NCI-H1105 (cell line): ENCODE measurements at regions not wholly inside any gene's neighbourhood (a gene's known extent, or its start where the extent isn't known, plus 50 kb on each side); places are given as distances from the start of the nearest gene placed in this dataset.
"Not testable (repeated sequence)": the region's sequence is repeated elsewhere in the genome, so short reads cannot be mapped to it uniquely, and the experiment has no call there.

ENCODE experiments used
- DNase-seq: peaks from one replicate; lab custom pipeline; 2025; lab: John Stamatoyannopoulos, UW

DNA sequence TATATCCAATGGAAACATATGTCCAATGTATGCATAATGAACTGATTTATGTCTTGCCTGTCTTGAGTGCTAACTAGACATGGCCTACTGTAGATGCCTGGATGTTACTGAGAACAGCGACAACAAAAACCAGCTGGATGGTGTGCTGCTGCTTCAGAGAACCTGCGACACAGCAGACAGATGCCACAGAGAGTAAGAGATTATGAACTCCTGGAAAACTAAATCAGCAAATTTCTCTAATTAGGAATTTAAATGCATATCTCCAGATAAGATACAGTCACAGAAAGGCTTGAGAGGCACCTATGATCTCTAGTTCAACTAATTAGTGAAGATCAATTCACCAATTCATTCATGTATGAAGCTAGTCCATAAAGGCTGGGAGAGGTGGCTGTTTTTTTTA, 1508.0 kb upstream of the TENM4 start:
- DNase-seq = no peak

DNA sequence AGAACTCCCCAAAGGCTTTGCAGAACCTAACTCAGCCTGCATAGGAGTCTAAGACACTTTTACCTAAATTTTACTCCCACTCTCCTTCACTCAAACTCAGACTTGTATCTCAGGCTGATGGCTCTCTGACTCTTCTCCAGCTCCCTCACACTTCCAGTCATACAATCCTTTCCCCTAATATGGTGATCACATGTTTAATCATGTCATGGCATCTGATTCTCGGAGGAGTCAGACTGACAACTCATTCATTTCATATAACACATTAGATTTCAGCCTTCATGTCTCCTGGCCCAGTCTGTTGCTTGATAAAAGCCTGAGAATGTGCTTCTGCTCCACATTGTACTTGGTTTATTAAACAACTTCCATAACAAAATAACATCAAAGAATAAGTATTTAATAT, 1503.9 kb upstream of the TENM4 start:
- DNase-seq = no peak

DNA sequence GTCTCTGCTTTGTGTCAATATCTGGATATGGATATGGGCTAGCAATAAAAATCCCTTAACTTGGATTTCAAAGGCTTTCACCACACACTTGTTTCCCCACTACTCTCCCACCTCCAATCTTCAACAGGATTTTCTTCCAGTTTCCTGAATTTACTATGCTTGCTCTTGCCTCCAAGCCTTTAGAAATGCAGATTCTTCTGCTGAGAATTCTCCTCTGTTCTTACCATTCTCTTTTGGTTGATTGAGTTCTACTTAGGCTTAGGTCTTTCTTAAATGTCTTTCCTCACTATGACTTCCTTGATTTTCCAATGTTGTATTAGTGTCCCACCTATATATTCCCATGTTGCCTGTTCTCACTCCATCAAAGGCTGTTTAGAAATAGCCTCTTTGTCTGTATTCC, 1502.4 kb upstream of the TENM4 start:
- DNase-seq = no peak

DNA sequence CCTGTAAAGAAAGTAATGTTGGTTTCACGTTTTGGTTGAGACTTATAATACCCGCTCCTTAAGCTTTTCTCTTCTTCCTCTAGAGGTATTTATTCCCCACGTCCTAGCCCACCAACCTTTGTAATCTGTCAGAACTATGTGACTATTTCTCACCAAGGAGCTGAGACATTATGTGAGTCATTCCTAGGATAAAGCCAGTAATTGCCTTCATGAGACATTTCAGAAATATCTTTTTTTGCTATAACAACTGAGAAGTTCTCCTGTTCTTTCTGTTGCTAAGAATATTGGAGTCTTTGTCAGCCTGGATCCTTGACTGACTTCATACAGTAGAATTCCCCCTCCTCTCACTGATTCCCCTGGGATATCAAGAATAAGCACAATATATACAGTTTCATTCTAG, 1497.0 kb upstream of the TENM4 start:
- DNase-seq = no peak

DNA sequence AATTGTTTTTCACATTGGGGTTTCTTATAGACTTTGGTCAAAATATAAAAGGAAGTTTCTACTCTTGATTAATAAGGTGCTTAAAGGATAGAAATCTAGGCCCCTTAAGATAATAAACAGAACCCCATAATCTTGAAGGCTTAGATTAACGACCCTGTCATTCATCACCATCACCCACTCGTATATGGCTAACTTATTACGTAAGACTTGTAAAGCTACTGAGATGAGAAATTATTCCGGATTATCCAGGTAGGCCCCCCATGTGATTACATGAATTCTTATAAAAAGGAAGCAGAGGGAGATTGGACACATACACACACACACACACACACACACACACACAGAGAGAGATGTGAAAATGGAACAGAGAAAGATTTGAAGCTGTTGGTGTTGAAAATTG, 1489.2 kb upstream of the TENM4 start:
- no peak for DNase-seq

DNA sequence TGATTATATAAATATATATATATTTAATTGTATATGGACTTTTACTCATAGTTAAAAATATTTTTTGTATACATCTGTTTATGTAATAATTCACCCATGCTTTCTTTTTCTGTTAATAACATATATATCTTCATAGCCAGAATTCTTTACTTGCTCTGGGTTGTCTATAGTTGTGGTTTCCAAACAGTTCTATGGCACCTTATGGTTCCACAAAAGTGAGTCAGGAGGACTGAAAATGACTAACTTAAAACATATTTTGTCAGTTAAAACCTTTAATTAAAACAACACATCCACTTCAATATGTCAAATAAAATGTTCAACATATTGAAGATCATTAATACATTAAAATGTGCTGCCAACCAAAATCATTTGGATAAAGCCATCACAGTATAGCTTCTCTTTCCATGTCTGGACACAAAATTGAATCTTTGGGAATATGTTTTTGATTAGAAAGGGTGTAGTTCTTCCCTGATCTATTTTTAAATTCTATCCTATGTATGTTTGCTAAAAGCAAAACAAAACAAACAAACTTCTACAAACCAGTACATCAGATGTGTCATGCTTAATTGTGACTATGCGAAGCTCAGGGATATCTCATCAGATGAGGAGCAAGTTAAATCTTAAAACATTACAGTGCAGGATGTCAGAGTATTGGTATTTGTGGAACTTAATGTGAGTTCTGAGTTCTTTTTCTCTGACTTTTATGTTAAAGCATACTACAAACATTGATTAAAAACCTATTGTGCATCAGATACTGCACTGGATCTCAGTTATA, 1488.4 kb upstream of the TENM4 start:
- DNase-seq = no peak

DNA sequence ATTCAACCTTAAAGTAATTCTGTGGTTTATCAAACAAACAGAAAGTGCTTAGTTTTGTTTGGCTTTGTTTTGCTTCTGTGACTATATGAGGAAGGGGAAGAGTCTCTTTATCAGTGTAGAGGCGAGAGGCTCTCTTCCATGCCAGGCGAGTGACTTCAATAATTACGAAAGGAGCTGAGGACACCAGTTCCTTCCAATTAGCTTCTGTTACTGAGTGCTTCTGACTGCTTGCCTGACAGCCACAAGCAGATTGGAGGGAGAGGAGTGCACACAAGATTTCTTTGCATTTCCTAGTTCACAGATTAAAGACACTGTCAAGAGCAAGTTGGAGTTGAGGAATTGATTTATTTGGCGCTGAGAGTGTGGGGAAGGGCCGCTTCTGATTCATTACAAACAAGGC, 1484.5 kb upstream of the TENM4 start:
- no peak for DNase-seq

DNA sequence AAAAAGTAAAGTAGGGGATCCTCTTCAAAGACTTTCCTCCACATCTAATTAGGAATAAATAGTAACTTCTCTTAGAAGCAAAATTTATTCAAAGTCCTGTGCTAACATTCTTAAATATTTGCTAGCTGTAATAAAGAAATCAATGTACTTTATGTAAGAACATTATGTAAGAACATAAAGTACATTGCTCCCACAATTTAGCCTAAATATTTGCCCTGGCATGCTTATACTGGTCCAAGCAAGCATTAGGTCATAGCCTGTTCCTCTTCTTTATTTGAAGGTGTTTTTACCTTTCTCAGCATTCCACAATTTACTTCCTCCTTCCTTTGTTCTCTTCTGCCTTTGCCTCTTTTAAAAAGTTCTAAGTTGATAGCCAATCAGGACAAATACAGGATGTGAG, 1480.5 kb upstream of the TENM4 start:
- not testable (repeated sequence) for DNase-seq

DNA sequence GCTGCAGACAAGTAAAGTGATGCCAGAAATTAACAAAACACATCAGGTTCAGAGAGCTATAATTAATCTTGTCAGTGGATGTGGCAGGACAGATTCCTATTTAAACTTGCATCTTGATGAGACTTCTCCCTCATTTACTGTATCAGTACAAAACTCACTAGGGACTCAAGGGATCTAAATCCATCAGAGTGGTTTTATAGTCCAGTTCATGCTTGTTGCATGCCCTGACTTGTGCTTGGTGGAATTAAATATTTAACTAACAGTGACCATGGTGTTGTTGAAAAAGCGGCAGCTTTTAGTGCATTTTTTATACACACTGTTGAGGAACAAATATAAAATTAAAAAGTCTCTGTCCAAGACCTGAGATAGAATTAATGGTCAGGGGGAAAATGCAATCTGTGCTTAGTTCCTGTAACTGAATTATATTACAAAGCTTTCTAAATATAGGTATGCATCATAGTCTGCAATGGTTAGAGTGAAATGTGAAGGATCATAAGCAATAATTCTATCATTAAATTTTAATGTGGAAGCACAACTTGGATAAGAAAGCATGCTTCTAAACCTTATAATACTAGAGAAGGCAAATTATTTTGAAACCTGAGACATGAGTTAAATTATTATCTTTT, 1475.5 kb upstream of the TENM4 start:
- peak; percentile 7 for DNase-seq

DNA sequence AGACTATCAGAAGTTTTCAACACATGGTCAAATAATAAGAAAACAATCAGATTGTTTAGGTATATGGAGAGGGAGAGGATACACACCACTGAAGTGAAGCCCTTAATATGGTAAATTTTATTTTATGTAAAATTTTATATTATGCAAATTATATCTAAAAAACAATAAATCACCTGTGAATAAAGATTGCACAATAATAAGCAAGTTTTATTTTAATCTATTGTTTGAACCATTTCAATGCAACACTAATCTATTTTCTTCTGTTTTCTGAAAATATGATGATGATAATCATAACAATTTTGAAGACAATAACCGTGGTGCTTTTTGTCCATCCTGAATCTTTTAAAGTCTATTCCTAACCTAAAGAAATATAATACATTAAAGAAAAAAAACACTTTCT, 1473.5 kb upstream of the TENM4 start:
- no peak for DNase-seq

DNA sequence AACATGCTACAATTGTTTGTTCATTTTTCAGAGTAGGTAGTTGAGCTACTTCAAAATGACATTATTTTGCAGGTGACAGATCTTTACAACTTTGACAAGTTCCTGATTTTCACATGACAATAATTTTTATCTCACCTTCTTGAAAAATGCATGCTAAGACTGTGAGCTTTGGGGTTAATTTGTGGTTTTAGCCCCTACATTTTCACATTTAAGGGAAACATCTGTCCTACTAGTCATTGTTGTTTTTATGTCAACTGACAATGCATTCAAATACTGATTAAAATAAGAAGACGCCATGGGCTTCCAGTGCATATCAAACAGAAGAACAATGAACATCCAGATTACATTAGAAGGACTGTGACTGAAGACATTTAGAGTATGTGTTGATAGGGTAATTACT, 1470.8 kb upstream of the TENM4 start:
- DNase-seq = no peak

DNA sequence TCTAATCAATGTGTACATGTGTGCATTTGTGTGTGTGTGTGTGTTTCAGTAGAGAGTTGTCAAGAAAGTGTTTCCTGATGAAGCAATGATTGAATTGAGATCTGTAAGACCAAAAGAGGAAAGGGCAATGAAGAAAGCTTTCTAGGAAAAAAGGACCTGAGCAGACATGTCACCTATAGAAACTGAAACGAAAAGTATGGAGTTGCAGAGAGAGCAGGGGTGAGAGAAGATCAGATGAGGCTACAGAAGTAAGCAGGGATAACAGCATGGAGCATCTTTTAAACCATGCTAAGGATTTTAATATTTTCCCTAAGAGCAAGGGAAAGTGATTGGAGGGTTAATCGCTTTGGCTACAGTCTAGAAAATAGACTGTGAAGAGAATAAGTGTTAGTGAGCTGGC, 1459.4 kb upstream of the TENM4 start:
- DNase-seq = no peak

DNA sequence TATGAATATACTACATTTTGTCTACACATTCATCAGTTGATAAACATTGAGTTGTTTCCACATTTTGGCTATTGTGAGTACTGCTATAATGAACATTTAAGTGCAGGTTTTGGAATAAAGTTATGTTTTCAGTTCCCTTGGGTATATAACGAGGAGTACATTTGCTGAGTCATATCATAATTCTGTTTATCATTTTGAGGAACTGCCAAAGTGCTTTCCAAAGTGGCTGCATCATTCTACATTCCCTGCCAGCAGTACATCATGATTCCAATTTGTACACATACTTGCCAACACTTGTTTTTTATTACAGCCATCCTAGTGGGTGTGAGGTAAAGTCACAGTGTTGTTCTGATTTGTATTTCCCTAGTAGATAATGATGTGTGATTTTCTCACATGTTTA, 1458.6 kb upstream of the TENM4 start:
- peak; percentile 30 for DNase-seq

DNA sequence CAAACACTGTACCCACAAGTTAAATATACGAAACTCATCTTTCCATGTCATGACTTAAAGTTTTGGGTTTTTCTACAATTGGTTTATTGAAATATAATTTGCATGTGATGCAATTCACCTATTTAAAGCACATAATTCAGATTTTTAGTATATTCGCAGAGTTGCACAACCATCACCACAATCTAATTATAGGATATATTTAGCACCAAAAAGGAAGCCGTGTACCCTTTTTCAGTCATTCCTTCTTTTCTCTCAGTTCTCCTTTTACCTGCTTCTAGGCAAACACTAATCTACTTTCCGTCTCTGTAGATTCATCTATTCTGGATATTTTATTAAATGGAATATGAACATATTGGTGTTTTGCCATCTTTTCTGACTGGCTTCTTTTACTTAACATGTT, 1458.1 kb upstream of the TENM4 start:
- DNase-seq = no peak

DNA sequence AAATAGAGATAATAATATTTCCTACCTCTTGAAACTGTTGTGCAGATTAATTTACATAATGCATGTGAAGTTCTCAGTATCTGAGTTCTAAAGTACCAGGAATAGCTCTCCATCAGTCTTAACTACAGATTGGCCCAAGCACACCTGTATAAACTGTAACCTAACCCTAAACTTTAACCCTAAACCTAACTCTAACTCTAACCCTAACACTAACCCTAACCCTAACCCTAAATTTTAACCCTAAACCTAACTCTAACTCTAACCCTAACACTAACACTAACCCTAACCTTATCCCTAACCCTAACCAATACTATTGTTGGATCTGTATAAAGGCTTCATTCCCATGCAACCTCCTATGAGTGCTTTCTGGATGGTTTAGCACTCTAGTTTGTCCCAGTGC, 1445.9 kb upstream of the TENM4 start:
- no peak for DNase-seq

DNA sequence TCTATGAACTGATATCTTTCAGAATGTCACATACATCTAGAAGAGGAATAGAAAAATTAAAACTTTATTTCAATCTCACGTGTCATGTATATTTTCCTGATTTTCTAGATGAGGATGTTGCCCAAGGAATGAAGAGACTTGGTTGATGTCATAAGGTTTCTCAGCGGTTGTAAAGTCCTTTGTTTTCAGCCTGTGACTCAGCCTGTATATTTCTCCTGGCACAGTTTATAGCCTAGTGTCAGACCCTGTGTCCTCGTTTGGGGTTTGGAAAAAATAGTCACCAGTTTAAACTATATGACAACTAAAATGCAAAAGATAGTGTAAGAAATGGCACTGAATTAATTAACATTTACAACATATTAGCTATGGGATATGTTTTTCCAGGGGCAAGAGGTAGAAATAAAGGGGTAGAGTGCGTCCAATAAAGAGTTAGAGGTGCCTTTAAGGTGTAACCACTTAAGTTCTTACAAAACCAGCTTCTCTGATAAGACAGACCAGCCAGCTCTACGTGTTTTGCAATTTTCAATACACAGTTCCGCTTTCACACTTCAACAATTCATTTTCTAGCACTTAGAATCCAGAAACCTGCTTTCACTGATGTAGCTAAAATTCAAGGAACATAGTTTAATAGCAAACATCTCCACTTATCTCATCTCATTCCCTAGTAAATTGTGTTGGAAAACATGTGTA, 1432.6 kb upstream of the TENM4 start:
- DNase-seq = no peak

DNA sequence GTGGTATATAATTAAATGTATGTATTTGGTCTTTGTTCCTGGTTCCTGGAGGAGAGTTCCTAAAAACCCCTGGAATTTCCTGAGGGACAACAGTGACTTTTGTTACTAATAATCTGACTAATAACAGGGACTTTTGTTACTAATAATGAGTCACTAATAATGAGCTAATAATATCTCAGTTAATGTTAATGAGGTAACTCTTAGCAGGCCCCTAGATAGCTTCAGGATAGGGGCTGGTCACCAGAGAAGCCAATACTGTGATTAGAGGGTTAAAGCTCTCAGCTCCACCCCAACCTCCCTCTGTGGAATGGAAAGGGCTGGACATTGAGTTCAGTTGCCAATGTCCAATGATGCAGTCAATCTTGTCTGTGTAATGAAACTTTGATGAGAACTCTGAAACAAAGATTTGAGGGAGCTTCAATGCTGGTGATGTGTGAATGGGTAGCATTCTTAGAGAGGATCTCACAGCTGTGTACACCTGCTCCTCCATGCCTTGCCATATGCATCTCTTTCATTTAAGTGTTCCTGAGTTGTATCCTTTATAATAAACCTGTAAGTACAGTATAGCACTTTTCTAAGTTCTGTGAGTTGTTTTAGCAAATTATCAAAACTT, 1431.4 kb upstream of the TENM4 start:
- no peak for DNase-seq

DNA sequence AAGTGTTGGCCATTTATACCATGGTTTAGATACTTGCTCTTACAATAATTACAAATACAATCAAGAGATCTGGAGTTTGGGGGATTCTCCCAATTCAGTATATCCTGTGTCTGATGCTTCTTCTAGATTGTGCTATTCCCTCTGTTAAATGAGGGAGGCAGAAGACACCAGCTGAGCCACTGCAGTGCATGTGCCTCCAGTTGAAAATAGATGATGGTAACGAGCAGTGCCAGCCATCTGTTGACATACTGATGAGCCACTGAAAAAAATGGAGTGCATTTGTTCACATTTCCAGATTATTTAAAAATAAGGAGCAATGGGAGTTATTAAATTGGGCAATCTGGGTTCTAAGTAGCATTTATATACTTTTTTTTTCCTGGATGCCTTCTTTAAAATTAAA, 1428.0 kb upstream of the TENM4 start:
- no peak for DNase-seq

DNA sequence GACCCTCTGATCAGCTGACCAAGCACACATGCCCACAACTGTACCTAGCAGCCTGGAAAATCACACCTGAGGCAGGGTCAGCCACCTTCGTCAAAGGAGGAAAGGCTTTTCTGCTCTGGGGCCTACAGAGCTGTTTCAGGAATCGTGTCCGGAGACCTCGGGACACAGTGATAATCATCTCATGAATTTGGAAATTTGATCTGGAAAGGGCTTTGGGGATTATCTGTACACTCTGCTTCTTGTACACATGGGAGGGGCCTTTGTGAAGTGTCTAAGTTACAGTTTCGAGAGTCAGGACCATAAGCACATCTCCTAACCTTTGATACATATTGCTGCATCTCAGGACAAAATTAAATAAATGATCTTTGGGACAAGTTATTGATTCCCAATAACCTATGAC, 1421.2 kb upstream of the TENM4 start:
- DNase-seq = no peak

DNA sequence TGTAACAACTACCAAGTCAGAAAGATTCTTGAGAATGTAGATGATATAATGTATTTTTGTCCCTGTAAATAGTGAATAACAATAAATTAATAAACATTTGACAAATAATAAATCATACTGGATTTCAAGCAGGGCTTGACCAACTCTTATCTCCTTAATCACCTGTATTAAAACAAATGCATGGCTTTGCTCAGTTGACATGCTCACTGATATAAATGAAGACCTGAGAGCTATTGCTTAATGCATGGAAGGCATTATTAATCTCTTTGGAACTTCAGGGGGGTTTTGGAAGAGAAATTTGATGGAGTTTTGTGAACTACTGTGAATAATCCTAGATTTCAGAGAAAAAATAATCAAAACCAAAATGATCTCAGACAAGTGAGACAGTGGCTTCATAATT, 1420.4 kb upstream of the TENM4 start:
- DNase-seq = no peak

DNA sequence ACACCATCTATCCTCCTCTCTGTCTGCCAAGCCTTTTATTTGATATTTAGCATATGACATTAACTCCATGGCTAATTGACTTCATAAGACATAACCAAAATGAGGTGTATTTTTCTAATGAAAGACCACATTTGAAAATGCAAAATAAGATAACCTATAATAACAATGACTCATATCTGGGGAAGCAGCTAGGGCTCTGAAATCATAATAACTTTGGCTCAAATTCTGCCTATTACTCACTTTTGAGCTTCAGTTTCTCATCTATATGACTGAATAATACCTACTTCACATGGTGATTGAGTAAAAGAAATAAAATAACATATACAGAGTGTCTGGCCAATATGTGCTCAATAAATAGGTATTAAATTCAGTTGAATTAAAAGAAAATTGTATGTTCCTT, 1419.8 kb upstream of the TENM4 start:
- no peak for DNase-seq

DNA sequence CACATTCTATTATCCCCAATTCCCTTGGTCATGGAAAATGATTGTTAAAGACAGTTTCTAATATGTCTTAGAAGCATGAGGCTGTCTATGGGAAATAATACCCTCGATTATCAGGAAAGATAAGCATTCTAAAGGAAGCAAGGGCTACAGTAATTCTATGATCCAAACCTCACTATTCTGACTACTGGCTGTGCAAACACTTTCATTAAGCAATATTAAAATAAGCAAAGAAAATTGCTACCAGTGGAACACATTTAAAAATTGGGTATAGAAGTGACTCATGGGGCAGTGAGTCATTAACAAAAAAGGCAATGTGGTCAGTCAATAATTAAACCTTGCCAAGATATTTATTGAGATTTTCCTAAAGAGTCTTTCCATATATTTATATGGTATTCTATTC, 1415.2 kb upstream of the TENM4 start:
- DNase-seq = no peak

DNA sequence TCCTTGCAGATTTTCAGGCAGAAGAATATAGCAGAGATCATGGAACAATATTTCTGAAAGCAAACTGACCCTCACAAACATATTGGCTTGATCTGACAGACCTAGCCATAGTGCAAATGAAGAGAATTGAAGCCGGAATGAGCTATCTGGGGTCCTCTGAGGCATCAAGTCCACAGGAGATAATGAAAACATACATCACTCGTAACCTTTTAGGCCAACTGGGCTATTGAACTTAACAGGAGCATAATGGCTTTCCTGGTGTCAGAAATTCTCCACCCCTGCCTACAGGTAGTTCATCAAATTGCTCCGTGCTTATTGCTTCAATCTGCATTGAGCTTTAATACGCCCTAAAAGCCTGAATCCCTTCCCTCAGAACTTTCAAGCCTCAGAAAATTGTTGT, 1414.6 kb upstream of the TENM4 start:
- no peak for DNase-seq
